Left ventricle myocardium inferior (tissue), 1 donor: ENCODE measurements at regions not wholly inside any gene's neighbourhood (a gene's known extent, or its start where the extent isn't known, plus 50 kb on each side); places are given as distances from the start of the nearest gene placed in this dataset.

Experiments used
- DNase-seq: peaks from one replicate; pipeline ENCODE4 v3.0.0-alpha.2; 2020
- H3K27ac ChIP-seq: fragments of 200-600 bp; replicated peaks from 2 replicates; pipeline ENCODE4 v1.8.0; 2021
- H3K27me3 ChIP-seq: fragments of 200-600 bp; 2 replicates; pipeline ENCODE4 v1.8.0; 2021; ENCODE audit warnings: low read depth
- H3K36me3 ChIP-seq: fragments of 200-600 bp; 2 replicates; pipeline ENCODE4 v1.8.0; 2021
- H3K4me1 ChIP-seq: fragments of 200-600 bp; 2 replicates; pipeline ENCODE4 v1.8.0; 2021
- H3K4me3 ChIP-seq: fragments of 200-600 bp; 2 replicates; pipeline ENCODE4 v1.8.0; 2021; ENCODE audit warnings: mild to moderate bottlenecking, moderate library complexity
- H3K9me3 ChIP-seq: fragments of 200-600 bp; replicated peaks from 2 replicates; pipeline ENCODE4 v1.8.0; 2021
- intact Hi-C: fragments of 100-400 bp; cut with micrococcal nuclease; formaldehyde crosslinking; loops from one replicate; pipeline ENCODE4 v1.11.0; 2022
- TF ChIP-seq, protein P1 (sequence below): fragments of 200-600 bp; IDR thresholded peaks from 2 replicates; pipeline ENCODE4 v1.8.0; 2021; ENCODE audit warnings: antibody characterized with exemption, mild to moderate bottlenecking, borderline replicate concordance
- donor health status: DM: no; HTN: yes; CAD: no; lungs with severe emphysema.

DNA sequence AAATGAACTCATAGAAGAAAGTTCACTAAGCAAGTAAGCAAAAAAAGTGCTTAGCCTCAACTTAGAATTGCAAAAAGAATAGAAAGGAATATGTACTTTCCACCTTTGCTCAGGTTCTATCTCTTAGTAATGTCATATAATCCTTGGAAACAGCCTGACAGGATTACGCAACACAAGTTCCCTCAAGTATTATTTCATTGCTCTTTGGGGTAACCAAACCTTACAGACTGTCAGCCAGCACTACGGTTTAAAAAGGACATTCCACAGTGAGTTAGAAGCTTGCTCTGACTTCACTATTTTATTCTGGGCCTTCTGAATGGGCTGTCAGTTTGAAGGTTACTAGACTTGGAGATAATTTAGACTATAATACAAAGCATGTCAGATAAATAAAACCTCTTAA is 264.0 kb downstream of the ATXN7L3B start:
- TF ChIP-seq, protein P1, sequence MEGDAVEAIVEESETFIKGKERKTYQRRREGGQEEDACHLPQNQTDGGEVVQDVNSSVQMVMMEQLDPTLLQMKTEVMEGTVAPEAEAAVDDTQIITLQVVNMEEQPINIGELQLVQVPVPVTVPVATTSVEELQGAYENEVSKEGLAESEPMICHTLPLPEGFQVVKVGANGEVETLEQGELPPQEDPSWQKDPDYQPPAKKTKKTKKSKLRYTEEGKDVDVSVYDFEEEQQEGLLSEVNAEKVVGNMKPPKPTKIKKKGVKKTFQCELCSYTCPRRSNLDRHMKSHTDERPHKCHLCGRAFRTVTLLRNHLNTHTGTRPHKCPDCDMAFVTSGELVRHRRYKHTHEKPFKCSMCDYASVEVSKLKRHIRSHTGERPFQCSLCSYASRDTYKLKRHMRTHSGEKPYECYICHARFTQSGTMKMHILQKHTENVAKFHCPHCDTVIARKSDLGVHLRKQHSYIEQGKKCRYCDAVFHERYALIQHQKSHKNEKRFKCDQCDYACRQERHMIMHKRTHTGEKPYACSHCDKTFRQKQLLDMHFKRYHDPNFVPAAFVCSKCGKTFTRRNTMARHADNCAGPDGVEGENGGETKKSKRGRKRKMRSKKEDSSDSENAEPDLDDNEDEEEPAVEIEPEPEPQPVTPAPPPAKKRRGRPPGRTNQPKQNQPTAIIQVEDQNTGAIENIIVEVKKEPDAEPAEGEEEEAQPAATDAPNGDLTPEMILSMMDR, result no peak
- no peak for DNase-seq
- intact Hi-C loops, result no loop called here

DNA sequence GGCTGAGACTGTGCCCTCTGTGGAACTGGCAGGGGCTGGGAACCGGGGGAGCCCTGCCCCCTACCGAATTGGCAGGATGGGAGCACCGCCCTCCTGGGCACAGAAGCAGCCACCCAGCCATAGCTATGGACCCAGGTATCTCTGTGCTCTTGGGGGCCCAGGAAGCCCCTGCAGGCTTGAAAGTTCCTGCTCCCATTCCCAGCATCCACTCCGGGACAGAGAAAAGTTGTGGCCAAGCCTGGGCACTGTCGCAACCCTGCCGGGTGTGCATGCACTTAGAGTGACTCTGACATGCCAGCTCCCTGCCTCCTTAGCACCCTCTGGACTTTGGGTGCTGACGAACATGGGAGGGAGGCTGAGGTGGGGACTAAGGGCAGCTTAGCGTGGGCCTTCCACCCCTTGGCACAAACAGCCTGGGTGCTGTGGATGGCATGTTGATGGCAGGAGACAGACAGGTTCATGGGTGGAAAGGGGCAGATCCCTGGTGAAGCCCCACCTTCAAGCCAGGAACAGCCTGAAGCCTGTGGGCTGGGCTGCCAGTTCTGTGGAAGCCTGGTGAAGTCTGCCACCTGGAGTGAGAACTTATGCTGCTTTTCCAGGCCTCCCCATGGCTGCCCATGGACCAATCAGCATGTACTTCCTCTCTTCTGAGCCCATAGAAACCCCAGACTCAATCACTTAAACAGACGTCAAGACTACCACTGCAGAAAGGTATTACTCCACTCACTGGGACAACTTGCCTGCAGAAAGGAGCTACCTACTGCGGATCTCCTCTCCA is 279.0 kb downstream of the ATXN7L3B start:
- DNase-seq, result no peak
- H3K36me3 ChIP-seq, result no peaks in the 10 kb centered on the region
- H3K4me3 ChIP-seq, result no peak overlapping the region
- H3K27me3 ChIP-seq, result no peaks in the 10 kb centered on the region
- no peak overlapping the region for H3K27ac ChIP-seq
- TF ChIP-seq, protein P1, result no peak
- intact Hi-C loops, result no loop called here
- no peaks in the 10 kb centered on the region for H3K4me1 ChIP-seq
- peaks cover 19% of the 10 kb centered on the region for H3K9me3 ChIP-seq

More for the DNA sequence above, 264.0 kb downstream of the ATXN7L3B start:
- H3K4me3 ChIP-seq, result no peak overlapping the region
- H3K27ac ChIP-seq, result no peak overlapping the region
- no peaks in the 10 kb centered on the region for H3K27me3 ChIP-seq
- H3K4me1 ChIP-seq, result no peaks in the 10 kb centered on the region
- H3K36me3 ChIP-seq, result no peaks in the 10 kb centered on the region
- H3K9me3 ChIP-seq, result no peaks in the 10 kb centered on the region

DNA sequence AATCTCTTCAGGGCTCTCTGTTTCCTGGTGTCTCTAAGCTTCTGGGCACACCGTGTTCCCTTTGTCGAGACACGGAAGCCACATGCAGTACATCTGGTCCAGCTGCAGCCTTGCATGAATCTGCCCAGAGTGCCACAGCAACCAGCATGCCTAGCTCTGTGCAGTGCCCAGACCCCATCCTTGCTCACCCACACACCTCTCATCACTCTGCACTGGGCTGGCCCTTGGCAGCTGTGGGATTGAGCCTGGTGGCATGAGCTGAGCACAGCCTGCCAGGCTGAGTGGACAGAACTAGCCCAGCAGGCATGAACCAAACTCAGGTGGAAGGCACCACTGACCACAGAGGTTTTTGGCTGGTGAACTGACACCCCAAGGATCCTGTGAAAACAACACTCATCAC is 279.9 kb downstream of the ATXN7L3B start:
- no peak for DNase-seq
- Histone ChIP-seq H3K4me1 (no peaks in the 10 kb centered on the region), H3K27ac (no peak overlapping the region), H3K27me3 (no peaks in the 10 kb centered on the region), H3K9me3 (peaks cover 19% of the 10 kb centered on the region), H3K4me3 (no peak overlapping the region), H3K36me3 (no peaks in the 10 kb centered on the region)
- TF ChIP-seq, protein P1, result no peak
- intact Hi-C loops, result no loop called here

DNA sequence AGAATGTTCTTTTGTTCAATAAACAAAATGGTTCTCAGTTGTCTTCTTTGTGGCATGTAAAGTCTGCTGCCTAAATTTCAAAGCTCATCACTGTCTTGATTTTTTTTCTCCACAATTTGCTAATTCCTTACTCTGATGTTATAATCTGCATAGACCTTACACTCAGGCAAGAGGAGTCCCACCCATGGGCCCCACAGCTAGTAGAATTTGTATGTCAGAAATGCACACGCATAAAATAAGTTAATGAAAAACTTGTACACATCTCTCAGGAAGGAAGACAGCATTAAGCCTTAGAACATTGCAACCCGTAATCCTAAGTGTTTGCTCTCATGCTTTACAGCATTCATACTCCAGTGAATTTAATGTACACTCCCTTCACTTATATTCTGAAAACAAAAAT is 280.8 kb downstream of the ATXN7L3B start:
- intact Hi-C loops, result no loop called here
- H3K27ac ChIP-seq, result no peak overlapping the region
- DNase-seq, result no peak
- no peak overlapping the region for H3K4me3 ChIP-seq
- no peaks in the 10 kb centered on the region for H3K36me3 ChIP-seq
- TF ChIP-seq, protein P1, result no peak
- H3K4me1 ChIP-seq, result no peaks in the 10 kb centered on the region
- H3K27me3 ChIP-seq, result no peaks in the 10 kb centered on the region
- peaks cover 19% of the 10 kb centered on the region for H3K9me3 ChIP-seq

DNA sequence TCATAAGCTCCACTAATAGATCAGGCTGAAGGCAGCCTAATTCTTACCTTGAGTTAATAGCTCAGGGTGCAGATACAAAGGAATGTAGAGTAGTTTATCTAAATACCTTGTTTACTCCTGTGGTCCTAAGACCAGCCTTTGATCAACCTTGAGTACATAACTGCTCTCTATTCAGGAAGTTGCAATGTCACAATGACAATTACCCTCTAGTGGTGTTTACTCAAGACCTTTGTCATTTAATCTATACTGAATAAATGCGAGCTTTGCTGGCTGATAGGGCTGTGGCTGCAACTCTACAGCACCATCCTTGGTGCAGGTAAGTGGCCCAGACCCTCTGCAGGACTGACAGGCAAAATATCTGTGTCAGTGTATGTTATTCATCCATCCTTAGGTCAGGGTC is 282.7 kb downstream of the ATXN7L3B start:
- intact Hi-C loops, result no loop called here
- H3K27me3 ChIP-seq, result no peaks in the 10 kb centered on the region
- no peaks in the 10 kb centered on the region for H3K36me3 ChIP-seq
- no peak overlapping the region for H3K4me3 ChIP-seq
- no peaks in the 10 kb centered on the region for H3K4me1 ChIP-seq
- TF ChIP-seq, protein P1, result no peak
- no peak overlapping the region for H3K27ac ChIP-seq
- H3K9me3 ChIP-seq, result peaks cover 13% of the 10 kb centered on the region
- DNase-seq, result no peak
